ENCODE measurements at regions not wholly inside any gene's neighbourhood (a gene's known extent, or its start where the extent isn't known, plus 50 kb on each side); places are given as distances from the start of the nearest gene placed in this dataset.

GRCh38 chr16:86458149-86458777 lies 52.1 kb upstream of the FOXF1 start:
- TF ChIP-seq EZH2 (IDR thresholded peaks at IDR 0.05; ENCODE audit: low read depth) = no peak
- no peak for TF ChIP-seq CTCF (conservative IDR thresholded peaks at IDR 0.05)

Data from PC-9 (cell line).